Calu3 (cell line): ENCODE measurements at regions not wholly inside any gene's neighbourhood (a gene's known extent, or its start where the extent isn't known, plus 50 kb on each side); places are given as distances from the start of the nearest gene placed in this dataset.

Experiments used
- BruUV-seq: library from RNA; stranded (reverse); fragments of 400-500 nt; replicated peaks from 2 replicates; lab custom pipeline; 2021; lab: Mats Ljungman, UMichigan
- CTCF ChIA-PET: fragments of 300-600 bp; sonication (Branson Sonifier 250); formaldehyde crosslinking; loops from one replicate; lab custom pipeline; 2022; ENCODE audit warnings: antibody characterized with exemption; lab: Charles Lee
- DNase-seq: peaks from one replicate; pipeline ENCODE4 v3.0.0; 2022
- H3K27ac Mint-ChIP-seq: one replicate; pipeline ENCODE4 v1.8.0; 2022; ENCODE audit warnings: mixed read lengths; ENCODE audit not compliant: unreplicated experiment
- H3K27me3 Mint-ChIP-seq: one replicate; pipeline ENCODE4 v1.8.0; 2022; ENCODE audit warnings: mixed read lengths; ENCODE audit not compliant: unreplicated experiment
- H3K36me3 Mint-ChIP-seq: one replicate; pipeline ENCODE4 v1.8.0; 2022; ENCODE audit warnings: mild to moderate bottlenecking, moderate library complexity, mixed read lengths; ENCODE audit not compliant: insufficient read depth, unreplicated experiment
- H3K4me1 Mint-ChIP-seq: one replicate; pipeline ENCODE4 v1.8.0; 2022; ENCODE audit warnings: mild to moderate bottlenecking, low read depth, mixed read lengths; ENCODE audit not compliant: unreplicated experiment
- H3K4me3 Mint-ChIP-seq: one replicate; pipeline ENCODE4 v1.8.0; 2022; ENCODE audit warnings: mild to moderate bottlenecking, low read depth, moderate library complexity, mixed read lengths; ENCODE audit not compliant: unreplicated experiment
- H3K9me3 Mint-ChIP-seq: one replicate; pipeline ENCODE4 v1.8.0; 2022; ENCODE audit warnings: low read depth, mixed read lengths; ENCODE audit not compliant: unreplicated experiment
- intact Hi-C: fragments of 100-400 bp; cut with micrococcal nuclease; formaldehyde crosslinking; loops from one replicate; pipeline ENCODE4 v1.10.0; 2022; ENCODE audit not compliant: unreplicated experiment
- TF ChIP-seq, protein P1 (sequence below): fragments of 200-600 bp; IDR thresholded peaks from one replicate; pipeline ENCODE4 v1.8.0; 2022; ENCODE audit warnings: antibody characterized with exemption; ENCODE audit not compliant: unreplicated experiment

DNA sequence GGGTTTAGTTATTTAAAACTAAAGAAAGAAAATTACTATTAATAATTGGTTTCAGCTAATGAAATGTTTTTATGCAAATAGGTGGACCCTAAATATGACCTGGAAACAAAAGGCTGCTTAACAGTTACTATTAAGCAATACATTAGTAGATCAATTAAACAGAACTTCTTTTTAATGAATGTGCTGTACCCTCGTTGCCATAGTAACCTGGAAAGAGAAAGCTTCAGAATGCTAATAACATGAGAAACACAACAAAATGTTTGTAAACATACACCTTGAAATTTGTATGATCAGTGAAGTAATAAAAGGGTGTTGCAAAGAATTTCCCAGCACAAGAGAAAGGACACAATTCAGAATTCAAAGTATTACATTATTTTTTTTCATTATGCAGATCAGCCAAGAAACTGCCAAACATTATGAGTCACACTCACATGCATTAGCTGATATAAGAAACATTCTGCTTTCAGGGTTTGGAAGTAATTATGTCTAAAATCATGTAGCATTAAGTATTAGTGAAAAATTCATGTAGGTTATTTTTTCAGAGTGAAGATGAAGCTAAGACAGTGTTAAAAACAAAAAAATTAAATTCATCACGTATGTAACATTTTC is 348.3 kb downstream of the ISL1 start:
- no peak for DNase-seq
- no peak overlapping the region for H3K4me3 Mint-ChIP-seq
- H3K4me1 Mint-ChIP-seq: no peaks in the 10 kb centered on the region
- CTCF ChIA-PET: interaction anchor here (0.6 kb wide), 1 partner anchor 237 kb away, joined by 3 read pairs; no protein-coding TSS in a partner anchor
- H3K9me3 Mint-ChIP-seq: no peaks in the 10 kb centered on the region
- no peak overlapping the region for H3K27ac Mint-ChIP-seq
- H3K36me3 Mint-ChIP-seq: no peaks in the 10 kb centered on the region
- BruUV-seq: no TSS peak
- no peaks in the 10 kb centered on the region for H3K27me3 Mint-ChIP-seq
- intact Hi-C loops: no loop called here
- TF ChIP-seq, protein P1, sequence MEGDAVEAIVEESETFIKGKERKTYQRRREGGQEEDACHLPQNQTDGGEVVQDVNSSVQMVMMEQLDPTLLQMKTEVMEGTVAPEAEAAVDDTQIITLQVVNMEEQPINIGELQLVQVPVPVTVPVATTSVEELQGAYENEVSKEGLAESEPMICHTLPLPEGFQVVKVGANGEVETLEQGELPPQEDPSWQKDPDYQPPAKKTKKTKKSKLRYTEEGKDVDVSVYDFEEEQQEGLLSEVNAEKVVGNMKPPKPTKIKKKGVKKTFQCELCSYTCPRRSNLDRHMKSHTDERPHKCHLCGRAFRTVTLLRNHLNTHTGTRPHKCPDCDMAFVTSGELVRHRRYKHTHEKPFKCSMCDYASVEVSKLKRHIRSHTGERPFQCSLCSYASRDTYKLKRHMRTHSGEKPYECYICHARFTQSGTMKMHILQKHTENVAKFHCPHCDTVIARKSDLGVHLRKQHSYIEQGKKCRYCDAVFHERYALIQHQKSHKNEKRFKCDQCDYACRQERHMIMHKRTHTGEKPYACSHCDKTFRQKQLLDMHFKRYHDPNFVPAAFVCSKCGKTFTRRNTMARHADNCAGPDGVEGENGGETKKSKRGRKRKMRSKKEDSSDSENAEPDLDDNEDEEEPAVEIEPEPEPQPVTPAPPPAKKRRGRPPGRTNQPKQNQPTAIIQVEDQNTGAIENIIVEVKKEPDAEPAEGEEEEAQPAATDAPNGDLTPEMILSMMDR: no peak

DNA sequence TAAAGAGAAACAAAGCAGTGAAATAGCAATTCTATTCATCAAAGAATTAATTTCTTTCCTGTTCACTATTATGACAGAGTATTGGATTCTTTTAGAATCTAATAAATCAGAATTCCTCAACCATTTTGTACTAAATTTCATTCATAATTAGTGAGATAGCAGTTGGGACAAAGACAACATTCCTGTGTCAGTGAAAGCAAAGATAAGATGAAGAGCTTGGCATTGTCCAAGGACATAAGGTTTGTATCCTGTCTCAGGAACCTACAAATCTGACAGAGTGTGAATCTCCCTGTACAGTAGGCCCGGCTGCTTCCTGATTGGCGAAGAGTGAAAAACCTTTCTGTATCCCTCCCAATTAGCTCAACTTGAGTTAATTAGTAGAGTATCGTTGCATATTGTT is 349.1 kb downstream of the ISL1 start:
- intact Hi-C loops: no loop called here

DNA sequence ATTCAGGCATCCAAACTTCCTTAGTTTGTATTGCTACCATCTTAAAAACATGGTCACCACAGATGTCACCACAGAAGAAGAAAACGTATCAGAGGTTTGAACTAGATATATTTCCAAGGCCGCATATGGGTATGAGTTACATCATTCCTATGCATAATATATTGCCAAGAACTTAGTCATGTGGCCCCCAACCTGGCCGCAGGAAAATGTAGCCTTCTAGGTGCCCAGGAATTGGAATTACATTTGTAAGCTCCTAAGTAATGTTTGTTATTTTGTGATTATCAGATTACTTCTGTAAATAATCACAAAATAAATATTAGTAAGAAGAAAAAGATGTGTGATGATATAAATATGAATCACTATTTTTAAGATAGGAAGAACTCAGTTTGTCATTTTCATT is 351.4 kb downstream of the ISL1 start:
- Mint-ChIP-seq H3K36me3 (no peaks in the 10 kb centered on the region), H3K27me3 (no peaks in the 10 kb centered on the region), H3K9me3 (no peaks in the 10 kb centered on the region), H3K27ac (no peak overlapping the region), H3K4me1 (no peaks in the 10 kb centered on the region), H3K4me3 (no peak overlapping the region)
- DNase-seq: no peak
- BruUV-seq: no TSS peak
- intact Hi-C loops: no loop called here
- CTCF ChIA-PET: no interaction called here
- TF ChIP-seq, protein P1: no peak

More for the DNA sequence above, 349.1 kb downstream of the ISL1 start:
- Mint-ChIP-seq H3K27ac (no peak overlapping the region), H3K4me1 (no peaks in the 10 kb centered on the region), H3K27me3 (no peaks in the 10 kb centered on the region), H3K9me3 (no peaks in the 10 kb centered on the region), H3K36me3 (no peaks in the 10 kb centered on the region), H3K4me3 (no peak overlapping the region)
- no peak for DNase-seq
- BruUV-seq: no TSS peak
- TF ChIP-seq, protein P1: no peak
- CTCF ChIA-PET: no interaction called here

DNA sequence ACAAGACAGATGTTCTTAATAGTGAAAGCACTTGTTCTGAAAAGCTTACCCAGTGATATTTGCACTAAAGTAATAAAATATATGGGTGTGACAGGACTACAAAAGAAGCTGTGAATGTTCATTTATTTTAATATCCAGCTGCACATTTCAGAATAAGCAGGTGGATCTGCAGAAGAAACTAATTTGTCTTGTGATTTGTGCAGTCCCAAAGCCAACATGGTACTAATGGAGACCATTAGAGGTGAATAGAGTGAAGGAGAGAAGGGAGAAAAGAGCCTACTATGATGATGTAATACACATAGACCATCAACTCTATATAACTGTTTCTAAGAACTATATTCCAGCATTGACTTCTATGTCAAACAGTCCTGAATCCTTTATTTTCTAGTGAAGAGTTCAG is 362.8 kb downstream of the ISL1 start:
- no peak for DNase-seq
- H3K27ac Mint-ChIP-seq: no peak overlapping the region
- no peak overlapping the region for H3K4me3 Mint-ChIP-seq
- CTCF ChIA-PET: no interaction called here
- no peaks in the 10 kb centered on the region for H3K4me1 Mint-ChIP-seq
- TF ChIP-seq, protein P1: no peak
- H3K36me3 Mint-ChIP-seq: no peaks in the 10 kb centered on the region
- no peaks in the 10 kb centered on the region for H3K27me3 Mint-ChIP-seq
- H3K9me3 Mint-ChIP-seq: no peaks in the 10 kb centered on the region
- intact Hi-C loops: no loop called here
- no TSS peak for BruUV-seq
